Loucy (cell line): ENCODE measurements at regions not wholly inside any gene's neighbourhood (a gene's known extent, or its start where the extent isn't known, plus 50 kb on each side); places are given as distances from the start of the nearest gene placed in this dataset.

Source experiments
- EZH2phosphoT487 ChIP-seq: fragments of 200-600 bp; IDR thresholded peaks from 2 replicates; pipeline ENCODE4 v1.6.1; 2018; ENCODE audit warnings: antibody characterized with exemption, mild to moderate bottlenecking, moderate library complexity, borderline replicate concordance
- TF ChIP-seq, protein P1 (sequence below): fragments of 200-600 bp; sonication (generic); conservative IDR thresholded peaks from 2 replicates; pipeline ENCODE4 v1.5.1; 2014; ENCODE audit warnings: mild to moderate bottlenecking, antibody characterized with exemption, low read length

DNA sequence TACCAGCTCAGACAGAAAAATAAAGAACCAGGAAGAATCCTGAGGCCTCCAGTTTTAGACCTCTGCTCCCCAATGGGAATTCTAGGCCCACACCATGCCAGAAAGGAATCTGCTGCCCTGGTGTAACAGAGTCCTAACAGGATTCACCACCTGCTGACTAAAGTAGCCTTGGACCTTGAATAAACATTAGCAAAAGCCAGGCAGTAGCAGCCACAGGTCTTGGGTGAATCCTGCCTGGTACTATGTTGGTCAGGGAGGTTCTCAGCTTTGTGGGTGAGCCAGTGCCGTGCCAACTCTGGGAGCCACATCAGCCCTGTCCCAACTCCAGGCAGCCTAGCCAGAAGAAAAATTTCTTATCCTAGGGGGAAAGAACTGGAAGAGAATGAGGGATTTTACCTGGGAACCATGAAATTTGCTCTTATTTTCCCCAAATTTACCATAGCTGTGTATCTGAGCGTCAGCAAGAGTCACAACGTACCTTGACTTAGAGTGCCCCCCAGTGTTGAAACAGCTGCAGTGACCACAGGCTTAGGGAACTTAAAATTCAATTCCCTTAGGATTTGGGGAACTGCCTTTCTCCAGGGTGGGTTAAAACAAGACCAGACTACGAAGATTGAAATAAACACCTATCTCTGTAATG is 1895.6 kb upstream of the PRR20A start:
- TF ChIP-seq, protein P1, sequence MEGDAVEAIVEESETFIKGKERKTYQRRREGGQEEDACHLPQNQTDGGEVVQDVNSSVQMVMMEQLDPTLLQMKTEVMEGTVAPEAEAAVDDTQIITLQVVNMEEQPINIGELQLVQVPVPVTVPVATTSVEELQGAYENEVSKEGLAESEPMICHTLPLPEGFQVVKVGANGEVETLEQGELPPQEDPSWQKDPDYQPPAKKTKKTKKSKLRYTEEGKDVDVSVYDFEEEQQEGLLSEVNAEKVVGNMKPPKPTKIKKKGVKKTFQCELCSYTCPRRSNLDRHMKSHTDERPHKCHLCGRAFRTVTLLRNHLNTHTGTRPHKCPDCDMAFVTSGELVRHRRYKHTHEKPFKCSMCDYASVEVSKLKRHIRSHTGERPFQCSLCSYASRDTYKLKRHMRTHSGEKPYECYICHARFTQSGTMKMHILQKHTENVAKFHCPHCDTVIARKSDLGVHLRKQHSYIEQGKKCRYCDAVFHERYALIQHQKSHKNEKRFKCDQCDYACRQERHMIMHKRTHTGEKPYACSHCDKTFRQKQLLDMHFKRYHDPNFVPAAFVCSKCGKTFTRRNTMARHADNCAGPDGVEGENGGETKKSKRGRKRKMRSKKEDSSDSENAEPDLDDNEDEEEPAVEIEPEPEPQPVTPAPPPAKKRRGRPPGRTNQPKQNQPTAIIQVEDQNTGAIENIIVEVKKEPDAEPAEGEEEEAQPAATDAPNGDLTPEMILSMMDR, result peak; percentile 70
- no peak for TF ChIP-seq EZH2phosphoT487
